GM11168 (cell line): ENCODE measurements at regions not wholly inside any gene's neighbourhood (a gene's known extent, or its start where the extent isn't known, plus 50 kb on each side); places are given as distances from the start of the nearest gene placed in this dataset.

Experiments used
- in situ Hi-C: fragments of 300-500 bp; cut with MboI; formaldehyde crosslinking; loops from one replicate; pipeline ENCODE4 v1.12.0; 2022; ENCODE audit warnings: low sequenced_read_pairs; ENCODE audit not compliant: unreplicated experiment

GRCh38 chr16:5709889-5710288 is 612.3 kb upstream of the EEF2KMT start:
- in situ Hi-C loops: no loop called here

GRCh38 chr16:5706211-5706610 is 608.6 kb upstream of the EEF2KMT start:
- in situ Hi-C loops: no loop called here

- in situ Hi-C loops: no loop called here
Measured at GRCh38 chr16:5704271-5704670, 606.7 kb upstream of the EEF2KMT start.

- in situ Hi-C loops: no loop called here
Measured at GRCh38 chr16:5693426-5693825, 595.8 kb upstream of the EEF2KMT start.

- in situ Hi-C loops: no loop called here
Measured at GRCh38 chr16:5681966-5682365, 584.4 kb upstream of the EEF2KMT start.

GRCh38 chr16:5678371-5678770 is 580.8 kb upstream of the EEF2KMT start:
- in situ Hi-C loops: no loop called here

- in situ Hi-C loops: no loop called here
Measured at GRCh38 chr16:5671421-5671820, 573.8 kb upstream of the EEF2KMT start.

GRCh38 chr16:5670198-5670597 is 572.6 kb upstream of the EEF2KMT start:
- in situ Hi-C loops: no loop called here

- in situ Hi-C loops: no loop called here
Measured at GRCh38 chr16:5668553-5668952, 571.0 kb upstream of the EEF2KMT start.

- in situ Hi-C loops: no loop called here
Measured at GRCh38 chr16:5665834-5666233, 568.2 kb upstream of the EEF2KMT start.

- in situ Hi-C loops: no loop called here
Measured at GRCh38 chr16:5653789-5654188, 556.2 kb upstream of the EEF2KMT start.

- in situ Hi-C loops: no loop called here
Measured at GRCh38 chr16:5653041-5653440, 555.4 kb upstream of the EEF2KMT start.

- in situ Hi-C loops: no loop called here
Measured at GRCh38 chr16:5649762-5650743, 552.5 kb upstream of the EEF2KMT start.

- in situ Hi-C loops: no loop called here
Measured at GRCh38 chr16:5647051-5647450, 549.5 kb upstream of the EEF2KMT start.

- in situ Hi-C loops: no loop called here
Measured at GRCh38 chr16:5643855-5644531, 546.4 kb upstream of the EEF2KMT start.

GRCh38 chr16:5642436-5642835 is 544.8 kb upstream of the EEF2KMT start:
- in situ Hi-C loops: no loop called here

- in situ Hi-C loops: no loop called here
Measured at GRCh38 chr16:5642011-5642410, 544.4 kb upstream of the EEF2KMT start.

GRCh38 chr16:5640883-5641282 is 543.3 kb upstream of the EEF2KMT start:
- in situ Hi-C loops: no loop called here

- in situ Hi-C loops: no loop called here
Measured at GRCh38 chr16:5639531-5639930, 541.9 kb upstream of the EEF2KMT start.

GRCh38 chr16:5635331-5635730 is 537.7 kb upstream of the EEF2KMT start:
- in situ Hi-C loops: no loop called here

- in situ Hi-C loops: no loop called here
Measured at GRCh38 chr16:5634666-5635180, 537.1 kb upstream of the EEF2KMT start.
